K562 (cell line): ENCODE measurements at regions not wholly inside any gene's neighbourhood (a gene's known extent, or its start where the extent isn't known, plus 50 kb on each side); places are given as distances from the start of the nearest gene placed in this dataset.

ENCODE experiments used
- ATAC-seq: fragments of 200-7000 bp; cut with Tn5 transposase; 3 replicates; pipeline ENCODE4 v1.9.1; 2020; ENCODE audit warnings: moderate library complexity
- BruUV-seq: library from RNA; stranded (reverse); fragments of 400-500 nt; replicated peaks from 2 replicates; lab custom pipeline; 2021; lab: Mats Ljungman, UMichigan
- CTCF ChIA-PET: fragments of 300-600 bp; formaldehyde crosslinking; extraction: SDS; loops from one replicate; lab custom pipeline; 2021; ENCODE audit warnings: low intra/inter-chr PET ratio; lab: Yijun Ruan, JAX
- POLR2A ChIA-PET: fragments of 300-600, 350-650 bp; sonication (Branson Sonifier 250); formaldehyde crosslinking; extraction: SDS; loops from one replicate; lab custom pipeline; 2021; ENCODE audit warnings: antibody characterized with exemption, inconsistent platforms; lab: Yijun Ruan, JAX
- DNase-seq, 4 experiments: peaks; one replicate each; pipeline versions ENCODE4 v3.0.0 to v3.0.0-alpha.2; 2011 to 2018; ENCODE audit warnings: low spot score in 3 of 4, mixed read lengths in 3 of 4; ENCODE audit errors: extremely low read depth in 1 of 4
- FAIRE-seq: peaks from 2 replicates; lab custom pipeline; 2011; peaks lifted over from hg19 to GRCh38; lab: Jason Lieb, UNC
- H2AFZ ChIP-seq: 2 replicates; pipeline ENCODE4 v1.6.0; 2011; ENCODE audit warnings: low read depth, low read length, control low read depth, inconsistent platforms
- H3K27ac ChIP-seq: fragments of 200-600 bp; 3 replicates; pipeline ENCODE4 v1.8.0; 2011; ENCODE audit warnings: low read depth, mild to moderate bottlenecking, control low read depth, inconsistent platforms, low read length, moderate library complexity, mixed read lengths; ENCODE audit errors: extremely low read depth
- H3K27me3 ChIP-seq, 2 experiments: fragments of 300-600 bp in 1 of 2; 2 replicates in 1 of 2; 3 replicates in 1 of 2; pipeline versions ENCODE4 v1.6.0 to v1.8.0; 2011; ENCODE audit warnings: inconsistent platforms in 2 of 2, low read length in 2 of 2, mild to moderate bottlenecking in 1 of 2, mixed read lengths in 1 of 2, moderate library complexity in 1 of 2; ENCODE audit not compliant: control insufficient read depth in 2 of 2, insufficient read depth in 2 of 2
- H3K36me3 ChIP-seq: fragments of 300-600 bp; 3 replicates; pipeline ENCODE4 v1.8.0; 2011; ENCODE audit warnings: mild to moderate bottlenecking, low read length, inconsistent platforms; ENCODE audit not compliant: control insufficient read depth, insufficient read depth
- H3K4me1 ChIP-seq, 2 experiments: fragments of 200-600 bp in 1 of 2; replicated peaks in 1 of 2; 2 replicates in 1 of 2; 3 replicates in 1 of 2; pipeline versions ENCODE4 v1.5.1 to v1.8.0; 2011; ENCODE audit warnings: inconsistent platforms in 2 of 2, low read length in 2 of 2, mild to moderate bottlenecking in 1 of 2, mixed read lengths in 1 of 2, moderate library complexity in 1 of 2; ENCODE audit not compliant: control insufficient read depth in 2 of 2, insufficient read depth in 2 of 2
- H3K4me2 ChIP-seq: 2 replicates; pipeline ENCODE4 v1.6.1; 2011; ENCODE audit warnings: low read length, control low read depth, inconsistent platforms, mixed read lengths; ENCODE audit not compliant: insufficient read depth
- H3K4me3 ChIP-seq: fragments of 200-600 bp; sonication (generic), shearing (Covaris generic); 2 replicates; pipeline ENCODE4 v1.5.1; 2016; ENCODE audit warnings: control low read depth, inconsistent platforms
- H3K79me2 ChIP-seq: fragments of 200-600 bp; 3 replicates; pipeline ENCODE4 v1.8.0; 2011; ENCODE audit warnings: low read length, inconsistent platforms; ENCODE audit not compliant: control insufficient read depth, insufficient read depth
- H3K9ac ChIP-seq, 2 experiments: 2 replicates each; pipeline versions ENCODE4 v1.6.0 to v1.6.1; 2011; ENCODE audit warnings: low read depth in 2 of 2, low read length in 2 of 2, control low read depth in 1 of 2, inconsistent platforms in 1 of 2, mild to moderate bottlenecking in 1 of 2, mixed read lengths in 1 of 2; ENCODE audit not compliant: insufficient read depth in 1 of 2
- H3K9me1 ChIP-seq: one replicate; pipeline ENCODE4 v1.6.0; 2011; ENCODE audit warnings: inconsistent platforms, mild to moderate bottlenecking, low read length, moderate library complexity; ENCODE audit not compliant: control insufficient read depth, insufficient read depth
- H3K9me3 ChIP-seq: replicated peaks from 2 replicates; pipeline ENCODE4 v1.5.1; 2011; ENCODE audit warnings: low read depth, low read length, inconsistent platforms; ENCODE audit not compliant: control insufficient read depth, insufficient read depth
- H4K20me1 ChIP-seq: replicated peaks from 2 replicates; pipeline ENCODE4 v1.6.1; 2011; ENCODE audit warnings: low read length, inconsistent platforms, mixed read lengths; ENCODE audit not compliant: control insufficient read depth, insufficient read depth
- CHCHD3 ChIP-seq: fragments of 250-450 bp; sonication (Bioruptor Pico); IDR thresholded peaks from 2 replicates; pipeline ENCODE4 v2.1.2; 2022; ENCODE audit warnings: mild to moderate bottlenecking
- CREB1 ChIP-seq, 2 experiments: sonication (generic) in 1 of 2; formaldehyde crosslinking in 1 of 2; IDR thresholded peaks; 2 replicates each; pipeline versions ENCODE4 v1.6.1 to v1.8.0; 2012 to 2022; ENCODE audit warnings: inconsistent platforms in 1 of 2, mild to moderate bottlenecking in 1 of 2, missing genetic modification reagents in 1 of 2, moderate library complexity in 1 of 2
- CREM ChIP-seq: IDR thresholded peaks from 2 replicates; pipeline ENCODE4 v1.6.1; 2014; ENCODE audit warnings: antibody characterized with exemption, low read depth
- E2F4 ChIP-seq: sonication (generic); formaldehyde crosslinking; IDR thresholded peaks from 2 replicates; pipeline ENCODE4 v1.8.0; 2022; ENCODE audit warnings: mild to moderate bottlenecking, low read depth, missing genetic modification reagents
- IFI16 ChIP-seq: fragments of 250-450 bp; sonication (Bioruptor Pico); IDR thresholded peaks from 2 replicates; pipeline ENCODE4 v2.1.2; 2022; ENCODE audit warnings: mild to moderate bottlenecking, inconsistent platforms
- NRF1 ChIP-seq, 2 experiments: fragments of 450-650 bp; IDR thresholded peaks in 1 of 2; conservative IDR thresholded peaks in 1 of 2; 2 replicates each; pipeline ENCODE4 v1.6.1; 2014; ENCODE audit warnings: mild to moderate bottlenecking in 2 of 2
- SIX5 ChIP-seq, 2 experiments: IDR thresholded peaks; 2 replicates each; pipeline ENCODE4 v1.6.1; 2011; ENCODE audit warnings: low read length in 2 of 2, borderline replicate concordance in 1 of 2, low read depth in 1 of 2, mild to moderate bottlenecking in 1 of 2, moderate library complexity in 1 of 2; ENCODE audit not compliant: insufficient read depth in 1 of 2
- SLC30A9 ChIP-seq: fragments of 250-450 bp; sonication (Bioruptor Pico); IDR thresholded peaks from 2 replicates; pipeline ENCODE4 v1.8.0; 2022; ENCODE audit warnings: mild to moderate bottlenecking, moderate library complexity
- ZNF277 ChIP-seq: fragments of 250-450 bp; sonication (Bioruptor Pico); IDR thresholded peaks from 2 replicates; pipeline ENCODE4 v1.8.0; 2022; ENCODE audit warnings: inconsistent platforms, mild to moderate bottlenecking, moderate library complexity, borderline replicate concordance
- ZNF444 ChIP-seq: fragments of 250-450 bp; sonication (Bioruptor Pico); IDR thresholded peaks from 2 replicates; pipeline ENCODE4 v1.4.0; 2020; ENCODE audit warnings: mild to moderate bottlenecking, moderate library complexity
- ZNF76 ChIP-seq: fragments of 250-450 bp; sonication (Bioruptor Pico); IDR thresholded peaks from 2 replicates; pipeline ENCODE4 v1.4.0; 2020; ENCODE audit warnings: mild to moderate bottlenecking, moderate library complexity, borderline replicate concordance
- WGBS: fragments of 100-300 bp; shearing (Covaris generic); methylation state at CpG from one replicate; pipeline ENCODE4 v1.1.6; 2016; ENCODE audit warnings: low coverage, mixed read lengths; ENCODE audit not compliant: insufficient coverage; ENCODE audit errors: missing lambda C conversion rate; 5-methylcytosine and 5-hydroxymethylcytosine counted together
- in situ Hi-C: fragments of 300-500 bp; cut with MboI; formaldehyde crosslinking; loops from 4 replicates; pipeline ENCODE4 v1.15.0; 2018; ENCODE audit warnings: inconsistent platforms, mixed read lengths
- intact Hi-C: fragments of 100-400 bp; cut with micrococcal nuclease; formaldehyde crosslinking; loops from 2 replicates; pipeline ENCODE4 v1.14.2; 2022

GRCh38 chr13:104526561-104526960 lies 1460.3 kb upstream of the SLC10A2 start:
- Histone ChIP-seq H3K9me1 (no peaks in the 10 kb centered on the region), H3K27ac (no peak overlapping the region), H3K4me2 (no peak overlapping the region), H2AFZ (no peak overlapping the region), H3K36me3 (no peaks in the 10 kb centered on the region), H3K9ac (no peak overlapping the region), H3K27me3 (no peaks in the 10 kb centered on the region), H3K9me3 (no peaks in the 10 kb centered on the region), H3K4me3 (no peak overlapping the region), H4K20me1 (no peaks in the 10 kb centered on the region), H3K4me1 (no peaks in the 10 kb centered on the region), H3K79me2 (no peaks in the 10 kb centered on the region)
- DNase-seq = no peak
- POLR2A ChIA-PET = no interaction called here
- CTCF ChIA-PET = no interaction called here
- in situ Hi-C loops (no loop called here), intact Hi-C loops (no loop called here)
- no peak for ATAC-seq
- TF ChIP-seq ZNF277 (CRISPR knock-in tag) (no peak), ZNF76 (CRISPR knock-in tag) (no peak), CHCHD3 (CRISPR knock-in tag) (no peak), IFI16 (CRISPR knock-in tag) (no peak), SLC30A9 (no peak), NRF1 (conservative IDR thresholded peaks at IDR 0.05 in 1 of 2, IDR thresholded peaks at IDR 0.05 in 1 of 2) (no peak)
- FAIRE-seq = no peak
- no TSS peak for BruUV-seq

GRCh38 chr13:104525467-104525866 lies 1459.2 kb upstream of the SLC10A2 start:
- no peak overlapping the region for H2AFZ ChIP-seq
- no peak overlapping the region for H3K4me2 ChIP-seq
- no peaks in the 10 kb centered on the region for H3K4me1 ChIP-seq
- no peak overlapping the region for H3K9ac ChIP-seq
- no peak overlapping the region for H3K27ac ChIP-seq
- H3K79me2 ChIP-seq = no peaks in the 10 kb centered on the region
- ChIA-PET CTCF (no interaction called here), POLR2A (no interaction called here)
- H3K36me3 ChIP-seq = no peaks in the 10 kb centered on the region
- no peaks in the 10 kb centered on the region for H3K9me1 ChIP-seq
- in situ Hi-C loops = no loop called here
- no peak for DNase-seq
- BruUV-seq = no TSS peak
- H3K4me3 ChIP-seq = no peak overlapping the region
- FAIRE-seq = no peak
- H3K27me3 ChIP-seq = no peaks in the 10 kb centered on the region
- no peaks in the 10 kb centered on the region for H3K9me3 ChIP-seq
- intact Hi-C loops = no loop called here
- WGBS = 6% methylated on average over 3 of the region's 5 CpGs
- no peak for ATAC-seq
- H4K20me1 ChIP-seq = no peaks in the 10 kb centered on the region
- TF ChIP-seq CREB1 (IDR thresholded peaks at IDR 0.05) = no peak
- no peak for TF ChIP-seq CREB1 (CRISPR knock-in tag; IDR thresholded peaks at IDR 0.05)
- no peak for TF ChIP-seq E2F4 (CRISPR knock-in tag)
- TF ChIP-seq SIX5 (IDR thresholded peaks at IDR 0.05; ENCODE audit: borderline replicate concordance in 1 of 2, insufficient read depth in 1 of 2, low read depth in 1 of 2, low read length in 2 of 2) = no peak
- TF ChIP-seq ZNF444 = no peak
- TF ChIP-seq CREM = no peak
